HepG2 (cell line): ENCODE measurements at regions not wholly inside any gene's neighbourhood (a gene's known extent, or its start where the extent isn't known, plus 50 kb on each side); places are given as distances from the start of the nearest gene placed in this dataset.

Experiments used
- ATAC-seq: fragments of 200-7000 bp; cut with Tn5 transposase; 3 replicates; pipeline ENCODE4 v1.9.1; 2020; ENCODE audit warnings: mild to moderate bottlenecking, moderate library complexity
- BruUV-seq: library from RNA; stranded (reverse); fragments of 400-500 nt; replicated peaks from 2 replicates; lab custom pipeline; 2021; lab: Mats Ljungman, UMichigan
- CTCF ChIA-PET: fragments of 300-600 bp; formaldehyde crosslinking; extraction: SDS; loops from one replicate; lab custom pipeline; 2021; ENCODE audit warnings: low total read pairs, inconsistent platforms, low intra/inter-chr PET ratio; lab: Yijun Ruan, JAX
- POLR2A ChIA-PET: fragments of 350-600 bp; sonication (Branson Sonifier 250); formaldehyde crosslinking; loops from one replicate; lab custom pipeline; 2020; ENCODE audit warnings: antibody characterized with exemption, inconsistent platforms; lab: Yijun Ruan, JAX
- DNase-seq: peaks from one replicate; pipeline ENCODE4 v3.0.0-alpha.2; 2015; ENCODE audit warnings: low spot score
- FAIRE-seq: peaks from 3 replicates; lab custom pipeline; 2011; peaks lifted over from hg19 to GRCh38; lab: Jason Lieb, UNC
- H2AFZ ChIP-seq: one replicate; pipeline ENCODE4 v1.6.1; 2011; ENCODE audit warnings: low read length, inconsistent platforms
- H3K27ac ChIP-seq: fragments of 300-600 bp; 3 replicates; pipeline ENCODE4 v1.8.0; 2011; ENCODE audit warnings: mixed run types, mild to moderate bottlenecking, mixed read lengths, low read length, inconsistent platforms; ENCODE audit not compliant: insufficient read depth; ENCODE audit errors: extremely low read length
- H3K27me3 ChIP-seq, 2 experiments: fragments of 200-600 bp in 1 of 2; 2 replicates in 1 of 2; 3 replicates in 1 of 2; pipeline versions ENCODE4 v1.6.0 to v1.8.0; 2011; ENCODE audit warnings: low read length in 2 of 2, mild to moderate bottlenecking in 2 of 2, moderate library complexity in 2 of 2, inconsistent platforms in 1 of 2; ENCODE audit not compliant: insufficient read depth in 2 of 2, control insufficient read depth in 1 of 2
- H3K36me3 ChIP-seq, 2 experiments: fragments of 200-600 bp in 1 of 2; replicated peaks in 1 of 2; 2 replicates in 1 of 2; 3 replicates in 1 of 2; pipeline versions ENCODE4 v1.5.1 to v1.8.0; 2011; ENCODE audit warnings: low read length in 2 of 2, inconsistent platforms in 1 of 2; ENCODE audit not compliant: insufficient read depth in 2 of 2, control insufficient read depth in 1 of 2
- H3K4me1 ChIP-seq: 2 replicates; pipeline ENCODE4 v1.5.1; 2012; ENCODE audit warnings: low read length, inconsistent platforms; ENCODE audit not compliant: insufficient read depth
- H3K4me2 ChIP-seq: 2 replicates; pipeline ENCODE4 v1.6.0; 2011; ENCODE audit warnings: low read depth, low read length, inconsistent platforms
- H3K4me3 ChIP-seq, 3 experiments: fragments of 200-600 bp in 1 of 3; sonication (generic), shearing (Covaris generic) in 1 of 3; replicated peaks in 1 of 3; 2 replicates each; pipeline ENCODE4 v1.5.1; 2011 to 2016; ENCODE audit warnings: low read length in 3 of 3, inconsistent platforms in 2 of 3, low read depth in 2 of 3, mild to moderate bottlenecking in 2 of 3, control low read depth in 1 of 3, mixed read lengths in 1 of 3; ENCODE audit not compliant: insufficient read depth in 1 of 3
- H3K79me2 ChIP-seq: one replicate; pipeline ENCODE4 v1.6.1; 2011; ENCODE audit warnings: low read length, inconsistent platforms; ENCODE audit not compliant: insufficient read depth
- H3K9ac ChIP-seq: 2 replicates; pipeline ENCODE4 v1.6.0; 2011; ENCODE audit warnings: mild to moderate bottlenecking, low read depth, low read length, inconsistent platforms; ENCODE audit not compliant: insufficient read depth
- H3K9me3 ChIP-seq: 2 replicates; pipeline ENCODE4 v1.5.1; 2012; ENCODE audit warnings: mild to moderate bottlenecking, low read length
- H4K20me1 ChIP-seq: 2 replicates; pipeline ENCODE4 v1.6.0; 2011; ENCODE audit warnings: inconsistent platforms, mild to moderate bottlenecking, low read length, moderate library complexity; ENCODE audit not compliant: insufficient read depth
- AGO1 ChIP-seq: fragments of 200-400 bp; formaldehyde crosslinking; IDR thresholded peaks from 2 replicates; pipeline ENCODE4 v1.6.1; 2017; ENCODE audit warnings: mild to moderate bottlenecking, low read depth, low read length, moderate library complexity; ENCODE audit not compliant: poor library complexity, severe bottlenecking
- EHMT2 ChIP-seq: fragments of 200-600 bp; sonication (generic); IDR thresholded peaks from 2 replicates; pipeline ENCODE4 v1.7.0; 2017; ENCODE audit warnings: antibody characterized with exemption, low read depth, low read length, borderline replicate concordance
- FUBP1 ChIP-seq: sonication (generic); formaldehyde crosslinking; IDR thresholded peaks from 2 replicates; pipeline ENCODE4 v1.5.1; 2020; ENCODE audit warnings: missing genetic modification reagents, mild to moderate bottlenecking, borderline replicate concordance
- GPN1 ChIP-seq: sonication (generic); formaldehyde crosslinking; IDR thresholded peaks from 2 replicates; pipeline ENCODE4 v1.5.1; 2020; ENCODE audit warnings: missing genetic modification reagents, borderline replicate concordance
- KDM6A ChIP-seq: IDR thresholded peaks from 2 replicates; pipeline ENCODE4 v1.6.1; 2016; ENCODE audit warnings: low read depth
- MBNL3 ChIP-seq: fragments of 250-450 bp; sonication (Bioruptor Pico); conservative IDR thresholded peaks from 2 replicates; pipeline ENCODE4 v1.8.0; 2022; ENCODE audit warnings: mild to moderate bottlenecking, inconsistent platforms
- MXI1 ChIP-seq: IDR thresholded peaks from 3 replicates; pipeline ENCODE4 v1.6.1; 2012; ENCODE audit warnings: low read depth, low read length, inconsistent platforms, borderline replicate concordance
- POLR2AphosphoS5 ChIP-seq: IDR thresholded peaks from 2 replicates; pipeline ENCODE4 v1.6.1; 2012; ENCODE audit warnings: low read depth, low read length
- RBFOX2 ChIP-seq: fragments of 200-400 bp; formaldehyde crosslinking; IDR thresholded peaks from 2 replicates; pipeline ENCODE4 v1.6.1; 2017; ENCODE audit warnings: low read depth, mild to moderate bottlenecking, low read length
- RFX5 ChIP-seq: IDR thresholded peaks from 2 replicates; pipeline ENCODE4 v1.6.1; 2011; ENCODE audit warnings: low read depth, low read length, improper control_type of control experiment
- SP140L ChIP-seq: sonication (generic); formaldehyde crosslinking; IDR thresholded peaks from 2 replicates; pipeline ENCODE4 v1.4.0; 2020; ENCODE audit warnings: missing genetic modification reagents, borderline replicate concordance
- ZFYVE20 ChIP-seq: sonication (generic); formaldehyde crosslinking; IDR thresholded peaks from 2 replicates; pipeline ENCODE4 v1.8.0; 2023; ENCODE audit warnings: low read depth, mild to moderate bottlenecking, moderate library complexity, missing genetic modification reagents, borderline replicate concordance
- ZMAT3 ChIP-seq: sonication (generic); formaldehyde crosslinking; conservative IDR thresholded peaks from 2 replicates; pipeline ENCODE4 v1.7.0; 2021; ENCODE audit warnings: missing genetic modification reagents
- ZNF17 ChIP-seq: sonication (generic); formaldehyde crosslinking; IDR thresholded peaks from 2 replicates; pipeline ENCODE4 v1.5.0; 2020; ENCODE audit warnings: mild to moderate bottlenecking, missing genetic modification reagents
- ZNF530 ChIP-seq: sonication (generic); formaldehyde crosslinking; IDR thresholded peaks from 2 replicates; pipeline ENCODE4 v1.5.0; 2020; ENCODE audit warnings: low read depth, mild to moderate bottlenecking, missing genetic modification reagents
- WGBS: methylation state at CpG from one replicate; pipeline ENCODE4 v1.1.6; 2017; ENCODE audit warnings: low lambda C conversion rate; 5-methylcytosine and 5-hydroxymethylcytosine counted together
- in situ Hi-C: cut with HindIII; loops from 2 replicates; pipeline ENCODE4 v1.10.0; 2017; ENCODE audit warnings: low pct_unique_long_range_greater_than_20kb; ENCODE audit not compliant: extremely low pct_ligation_motif_present
- intact Hi-C: fragments of 100-400 bp; cut with micrococcal nuclease; formaldehyde crosslinking; loops from one replicate; pipeline ENCODE4 v1.10.0; 2022; ENCODE audit not compliant: unreplicated experiment

GRCh38 chr22:27651486-27651885 is 150.1 kb downstream of the MN1 start:
- H3K27ac ChIP-seq: no peak overlapping the region
- DNase-seq (no peak), ATAC-seq (no peak), FAIRE-seq (no peak)
- H4K20me1 ChIP-seq: no peaks in the 10 kb centered on the region
- no peak overlapping the region for H2AFZ ChIP-seq
- no peaks in the 10 kb centered on the region for H3K9me3 ChIP-seq
- no peak overlapping the region for H3K9ac ChIP-seq
- H3K4me1 ChIP-seq: peaks cover 35% of the 10 kb centered on the region
- 50% methylated on average over 5 of the region's 5 CpGs for WGBS
- no peak overlapping the region for H3K4me3 ChIP-seq
- no peaks in the 10 kb centered on the region for H3K79me2 ChIP-seq
- ChIA-PET CTCF (no interaction called here), POLR2A (no interaction called here)
- in situ Hi-C loops: no loop called here
- H3K36me3 ChIP-seq: no peaks in the 10 kb centered on the region
- TF ChIP-seq MBNL3 (no peak), ZMAT3 (CRISPR knock-in tag) (no peak), SP140L (CRISPR knock-in tag) (no peak), ZFYVE20 (CRISPR knock-in tag) (no peak), MXI1 (no peak), RBFOX2 (no peak), EHMT2 (no peak), RFX5 (no peak), KDM6A (no peak), GPN1 (no peak), AGO1 (no peak), FUBP1 (CRISPR knock-in tag) (no peak), ZNF530 (CRISPR knock-in tag) (no peak), ZNF17 (CRISPR knock-in tag) (no peak), POLR2AphosphoS5 (no peak)
- TF ChIP-seq, all 625 proteins: peak for 0
- Histone ChIP-seq H3K4me2 (no peak overlapping the region), H3K27me3 (no peaks in the 10 kb centered on the region)
- intact Hi-C loops: no loop called here
- BruUV-seq: no TSS peak
